ENCODE measurements at regions not wholly inside any gene's neighbourhood (a gene's known extent, or its start where the extent isn't known, plus 50 kb on each side); places are given as distances from the start of the nearest gene placed in this dataset.

DNA sequence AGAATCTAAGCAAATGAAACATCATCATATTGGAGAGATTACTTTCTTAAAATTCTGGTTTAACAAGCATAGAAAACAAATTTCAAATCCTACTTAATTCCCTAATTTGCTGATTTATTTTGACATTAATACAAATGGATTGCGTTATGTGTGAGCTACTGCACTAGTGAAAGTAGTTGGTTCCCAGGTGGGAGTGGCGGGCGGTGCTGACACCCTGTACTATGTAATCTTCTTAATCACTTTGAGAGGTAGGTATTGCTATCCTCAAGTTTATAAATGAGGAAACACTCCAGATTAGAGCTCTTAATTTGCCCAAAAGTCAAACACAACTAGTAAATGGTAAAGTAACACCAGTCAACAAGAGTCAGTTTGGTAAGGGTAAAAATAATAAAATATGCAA, 131.1 kb downstream of the ELAPOR2 start:
- Histone ChIP-seq H3K4me2 (ENCODE audit: low read depth, low read length, poor library complexity, severe bottlenecking) (no peak overlapping the region), H3K4me3 (ENCODE audit: low read length, poor library complexity, severe bottlenecking) (no peak overlapping the region), H3K9me3 (ENCODE audit: insufficient read depth, low read depth, low read length) (no peaks in the 10 kb centered on the region), H3K79me2 (ENCODE audit: insufficient read depth, low read length) (no peaks in the 10 kb centered on the region), H3K9ac (ENCODE audit: low read depth, low read length, poor library complexity, severe bottlenecking) (no peak overlapping the region), H3F3A (ENCODE audit: low read depth) (no peaks in the 10 kb centered on the region), H3K4me1 (ENCODE audit: insufficient read depth, low read length, poor library complexity, severe bottlenecking) (no peaks in the 10 kb centered on the region), H3K27me3 (ENCODE audit: insufficient read depth, low read length, poor library complexity, severe bottlenecking) (no peaks in the 10 kb centered on the region), H4K20me1 (ENCODE audit: insufficient read depth, low read length, poor library complexity, severe bottlenecking) (no peaks in the 10 kb centered on the region), H2AFZ (ENCODE audit: low read length) (no peak overlapping the region), H3K9me2 (replicated peaks; ENCODE audit: low read depth, low read length) (no peaks in the 10 kb centered on the region), H3K36me3 (ENCODE audit: insufficient read depth, low read length) (no peaks in the 10 kb centered on the region)
- no peak for TF ChIP-seq EZH2phosphoT487 (IDR thresholded peaks at IDR 0.05; ENCODE audit: borderline replicate concordance)
- TF ChIP-seq, protein P1, sequence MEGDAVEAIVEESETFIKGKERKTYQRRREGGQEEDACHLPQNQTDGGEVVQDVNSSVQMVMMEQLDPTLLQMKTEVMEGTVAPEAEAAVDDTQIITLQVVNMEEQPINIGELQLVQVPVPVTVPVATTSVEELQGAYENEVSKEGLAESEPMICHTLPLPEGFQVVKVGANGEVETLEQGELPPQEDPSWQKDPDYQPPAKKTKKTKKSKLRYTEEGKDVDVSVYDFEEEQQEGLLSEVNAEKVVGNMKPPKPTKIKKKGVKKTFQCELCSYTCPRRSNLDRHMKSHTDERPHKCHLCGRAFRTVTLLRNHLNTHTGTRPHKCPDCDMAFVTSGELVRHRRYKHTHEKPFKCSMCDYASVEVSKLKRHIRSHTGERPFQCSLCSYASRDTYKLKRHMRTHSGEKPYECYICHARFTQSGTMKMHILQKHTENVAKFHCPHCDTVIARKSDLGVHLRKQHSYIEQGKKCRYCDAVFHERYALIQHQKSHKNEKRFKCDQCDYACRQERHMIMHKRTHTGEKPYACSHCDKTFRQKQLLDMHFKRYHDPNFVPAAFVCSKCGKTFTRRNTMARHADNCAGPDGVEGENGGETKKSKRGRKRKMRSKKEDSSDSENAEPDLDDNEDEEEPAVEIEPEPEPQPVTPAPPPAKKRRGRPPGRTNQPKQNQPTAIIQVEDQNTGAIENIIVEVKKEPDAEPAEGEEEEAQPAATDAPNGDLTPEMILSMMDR (conservative IDR thresholded peaks at IDR 0.05; ENCODE audit: low read length): no peak

DNA sequence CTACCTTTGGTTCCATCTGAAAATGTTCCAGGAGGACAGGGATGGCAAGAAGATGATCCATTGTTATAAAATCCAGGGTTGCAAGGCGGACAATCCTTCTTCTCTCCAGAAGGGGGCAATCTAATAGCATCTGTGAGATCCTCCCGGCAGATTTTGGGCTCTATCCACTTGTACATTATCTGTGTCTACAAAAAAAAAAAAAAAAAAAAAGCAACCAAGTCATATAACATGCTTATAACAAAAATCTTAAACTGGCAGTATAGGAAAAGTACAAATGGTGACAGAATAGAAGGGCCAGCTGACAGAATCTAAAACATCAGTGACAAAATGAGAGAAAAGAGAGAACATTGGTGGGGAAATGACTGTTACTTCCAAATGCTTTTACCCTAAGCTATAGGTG, 132.7 kb downstream of the ELAPOR2 start:
- no peaks in the 10 kb centered on the region for H3K9me2 ChIP-seq (replicated peaks; ENCODE audit: low read depth, low read length)
- no peaks in the 10 kb centered on the region for H3F3A ChIP-seq (ENCODE audit: low read depth)
- no peak overlapping the region for H2AFZ ChIP-seq (ENCODE audit: low read length)
- H3K36me3 ChIP-seq (ENCODE audit: insufficient read depth, low read length): no peaks in the 10 kb centered on the region
- H3K79me2 ChIP-seq (ENCODE audit: insufficient read depth, low read length): no peaks in the 10 kb centered on the region
- H3K9ac ChIP-seq (ENCODE audit: low read depth, low read length, poor library complexity, severe bottlenecking): no peak overlapping the region
- no peak for TF ChIP-seq EZH2phosphoT487 (IDR thresholded peaks at IDR 0.05; ENCODE audit: borderline replicate concordance)
- TF ChIP-seq, protein P1 (conservative IDR thresholded peaks at IDR 0.05; ENCODE audit: low read length): peak; percentile 79
- H3K27me3 ChIP-seq (ENCODE audit: insufficient read depth, low read length, poor library complexity, severe bottlenecking): no peaks in the 10 kb centered on the region
- no peak overlapping the region for H3K4me2 ChIP-seq (ENCODE audit: low read depth, low read length, poor library complexity, severe bottlenecking)
- no peaks in the 10 kb centered on the region for H3K4me1 ChIP-seq (ENCODE audit: insufficient read depth, low read length, poor library complexity, severe bottlenecking)
- no peaks in the 10 kb centered on the region for H3K9me3 ChIP-seq (ENCODE audit: insufficient read depth, low read depth, low read length)
- no peak overlapping the region for H3K4me3 ChIP-seq (ENCODE audit: low read length, poor library complexity, severe bottlenecking)
- H4K20me1 ChIP-seq (ENCODE audit: insufficient read depth, low read length, poor library complexity, severe bottlenecking): no peaks in the 10 kb centered on the region

DNA sequence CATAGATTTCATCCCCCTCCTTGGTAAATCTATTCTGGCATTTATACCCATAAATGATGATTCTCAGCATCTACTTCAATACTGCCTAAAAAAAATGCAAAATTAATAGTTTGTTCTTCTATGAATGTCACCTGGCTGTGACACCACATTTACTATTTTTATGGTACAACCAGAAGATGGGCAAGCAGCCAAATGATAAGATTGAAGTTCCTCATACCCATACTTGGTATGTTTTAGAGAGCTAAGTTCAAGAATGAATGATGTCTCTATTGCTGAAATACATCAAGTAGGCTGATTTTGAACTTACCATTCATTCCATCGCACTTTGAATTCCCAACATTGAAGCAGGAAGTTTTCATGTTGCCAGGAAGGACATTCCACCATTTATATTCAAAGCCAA, 134.2 kb downstream of the ELAPOR2 start:
- H3K9me3 ChIP-seq (ENCODE audit: insufficient read depth, low read depth, low read length): no peaks in the 10 kb centered on the region
- H3K27me3 ChIP-seq (ENCODE audit: insufficient read depth, low read length, poor library complexity, severe bottlenecking): no peaks in the 10 kb centered on the region
- no peaks in the 10 kb centered on the region for H3K36me3 ChIP-seq (ENCODE audit: insufficient read depth, low read length)
- H3K9me2 ChIP-seq (replicated peaks; ENCODE audit: low read depth, low read length): no peaks in the 10 kb centered on the region
- H3F3A ChIP-seq (ENCODE audit: low read depth): no peaks in the 10 kb centered on the region
- no peaks in the 10 kb centered on the region for H3K79me2 ChIP-seq (ENCODE audit: insufficient read depth, low read length)
- TF ChIP-seq, protein P1 (conservative IDR thresholded peaks at IDR 0.05; ENCODE audit: low read length): no peak
- TF ChIP-seq EZH2phosphoT487 (IDR thresholded peaks at IDR 0.05; ENCODE audit: borderline replicate concordance): no peak
- H3K4me1 ChIP-seq (ENCODE audit: insufficient read depth, low read length, poor library complexity, severe bottlenecking): no peaks in the 10 kb centered on the region
- no peak overlapping the region for H3K4me2 ChIP-seq (ENCODE audit: low read depth, low read length, poor library complexity, severe bottlenecking)
- no peak overlapping the region for H3K9ac ChIP-seq (ENCODE audit: low read depth, low read length, poor library complexity, severe bottlenecking)
- H2AFZ ChIP-seq (ENCODE audit: low read length): no peak overlapping the region
- no peak overlapping the region for H3K4me3 ChIP-seq (ENCODE audit: low read length, poor library complexity, severe bottlenecking)
- no peaks in the 10 kb centered on the region for H4K20me1 ChIP-seq (ENCODE audit: insufficient read depth, low read length, poor library complexity, severe bottlenecking)
